Hypothalamus (tissue), 51 donors: ENCODE measurements at regions not wholly inside any gene's neighbourhood (a gene's known extent, or its start where the extent isn't known, plus 50 kb on each side); places are given as distances from the start of the nearest gene placed in this dataset.
"Not testable (repeated sequence)": the region's sequence is repeated elsewhere in the genome, so short reads cannot be mapped to it uniquely, and the experiment has no call there.

Source experiments
- DNase-seq, 51 donors: peaks; one replicate each; lab custom pipeline; 2025; lab: John Stamatoyannopoulos, UW

DNA sequence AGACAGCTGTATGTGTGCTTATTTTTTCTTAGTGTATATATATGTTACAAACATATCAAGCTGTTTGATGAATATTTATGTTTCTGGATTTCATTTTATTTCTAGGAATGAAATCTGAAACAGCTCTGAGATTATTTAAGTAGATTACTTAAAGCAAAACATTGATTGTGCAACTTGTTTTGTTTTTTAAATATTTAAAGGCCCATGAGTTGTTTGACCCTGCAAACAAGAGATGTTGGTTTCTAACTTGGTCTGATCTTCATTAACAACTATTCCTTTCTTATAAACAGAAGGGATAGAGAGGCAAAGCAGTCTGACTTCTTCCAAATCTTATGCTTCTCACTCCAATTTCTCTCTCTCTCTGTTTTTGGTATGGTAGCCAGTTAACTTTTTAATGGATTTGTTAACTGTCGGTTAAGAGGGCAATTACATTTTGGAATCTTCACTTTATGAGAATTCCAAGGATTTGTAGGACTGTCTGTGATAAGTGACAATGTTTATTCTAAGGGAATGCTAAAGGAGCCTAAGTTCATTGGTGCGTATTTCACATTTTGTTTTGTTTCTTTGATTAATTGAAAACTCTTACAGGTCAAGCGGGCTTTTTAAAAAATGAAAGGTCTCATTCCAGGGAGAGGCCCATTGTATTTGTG lies 102.6 kb upstream of the HMGA2 start:
- no peak for DNase-seq

DNA sequence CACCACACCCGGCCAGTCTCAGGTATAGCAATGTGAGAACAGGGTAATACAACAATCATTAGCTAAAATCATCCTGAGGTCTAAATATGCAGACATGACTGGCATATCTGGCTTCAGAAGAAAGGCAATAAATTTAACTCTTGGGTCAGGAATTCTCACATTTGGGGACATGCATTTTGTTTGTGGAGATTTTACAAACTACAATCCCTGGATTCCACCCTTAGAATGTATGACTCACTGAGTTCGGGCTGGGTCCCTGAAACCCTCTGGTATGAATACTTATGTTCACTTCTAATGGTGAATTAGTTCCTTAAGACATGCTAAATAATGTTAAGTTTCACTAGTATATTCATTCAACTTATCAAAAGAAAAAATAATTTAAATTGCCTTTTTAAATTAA lies 98.9 kb upstream of the HMGA2 start:
- DNase-seq: no peak

DNA sequence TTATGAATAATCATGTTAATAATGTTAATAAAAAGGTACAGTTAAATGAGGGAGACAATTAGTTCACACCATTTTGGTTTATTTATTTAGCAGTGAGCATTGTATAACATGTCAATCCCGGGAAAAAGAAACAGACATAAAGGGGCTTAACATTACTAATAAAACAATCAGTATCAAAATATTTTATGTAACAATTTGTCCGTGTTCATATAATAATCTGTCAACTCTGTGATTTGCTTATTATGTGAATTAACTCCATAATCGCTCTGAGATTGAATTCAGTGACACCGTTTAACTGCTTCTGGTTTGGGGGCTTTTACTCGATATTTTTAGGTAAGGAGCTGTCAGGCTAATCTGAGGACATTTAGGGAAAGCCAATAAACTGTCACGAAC lies 95.8 kb upstream of the HMGA2 start:
- no peak for DNase-seq

DNA sequence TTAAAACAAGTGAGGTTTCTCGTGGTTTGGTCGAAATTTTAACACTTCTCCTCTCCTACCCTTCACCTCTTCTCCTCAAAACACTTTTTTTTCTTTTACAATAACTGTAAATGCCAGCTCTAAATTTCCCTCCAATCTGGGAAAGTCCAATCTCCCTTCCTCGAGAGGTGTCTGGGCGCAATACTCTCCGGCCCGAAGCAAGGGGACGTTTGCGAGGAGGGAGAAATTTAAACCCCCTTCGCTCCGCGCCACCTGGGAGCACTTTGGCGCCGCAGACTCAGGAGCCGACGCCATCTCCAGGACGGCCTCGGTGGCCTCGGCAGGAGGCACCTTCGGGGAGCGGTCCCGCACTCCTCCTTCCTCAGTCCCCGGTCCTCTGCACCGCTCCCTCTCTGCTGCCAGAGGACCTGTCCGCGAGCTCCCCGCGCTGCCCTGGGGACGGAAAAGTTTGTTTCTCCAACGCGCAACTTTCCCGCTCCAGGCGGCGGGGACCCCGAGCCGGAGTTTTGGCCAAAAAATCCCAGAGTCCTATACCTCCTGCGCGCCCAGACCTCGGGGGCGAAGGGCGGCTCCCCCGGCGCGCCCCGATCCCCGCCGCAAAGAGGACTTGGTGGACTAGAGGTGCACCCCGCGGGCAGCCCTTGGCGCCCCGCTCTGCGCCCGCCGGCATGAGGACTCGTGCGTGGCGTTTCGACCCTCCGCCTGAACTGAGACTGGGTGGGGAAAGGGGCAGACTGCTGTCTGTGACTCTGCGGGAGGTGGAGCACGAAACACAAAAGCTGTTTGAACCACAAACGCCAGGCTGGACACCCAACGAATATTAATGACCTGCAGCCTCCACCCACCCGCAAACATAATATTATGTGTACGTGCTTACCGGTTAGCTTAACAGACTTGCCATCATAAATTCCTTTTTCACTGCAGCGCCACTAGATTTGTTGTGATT lies 95.2 kb upstream of the HMGA2 start:
- no peak for DNase-seq

DNA sequence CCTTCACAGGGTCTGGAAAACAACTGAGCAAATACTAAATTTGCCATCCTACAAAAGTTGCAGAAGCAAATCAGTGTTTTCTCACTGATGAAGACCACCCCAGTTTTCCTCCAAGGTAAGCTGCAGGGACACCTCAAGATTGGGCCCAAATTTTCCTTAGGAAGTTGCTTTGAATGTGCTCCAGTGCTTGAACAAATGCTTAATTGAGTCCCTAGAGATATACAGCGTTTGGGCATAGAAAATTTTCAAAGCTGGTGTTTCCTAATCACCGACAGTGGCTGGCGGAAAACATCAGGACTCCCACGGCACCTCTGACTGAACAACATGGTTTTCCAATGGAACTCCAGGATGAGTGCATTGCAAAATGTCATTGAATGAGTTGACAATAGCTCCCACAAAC lies 92.5 kb upstream of the HMGA2 start:
- no peak for DNase-seq

DNA sequence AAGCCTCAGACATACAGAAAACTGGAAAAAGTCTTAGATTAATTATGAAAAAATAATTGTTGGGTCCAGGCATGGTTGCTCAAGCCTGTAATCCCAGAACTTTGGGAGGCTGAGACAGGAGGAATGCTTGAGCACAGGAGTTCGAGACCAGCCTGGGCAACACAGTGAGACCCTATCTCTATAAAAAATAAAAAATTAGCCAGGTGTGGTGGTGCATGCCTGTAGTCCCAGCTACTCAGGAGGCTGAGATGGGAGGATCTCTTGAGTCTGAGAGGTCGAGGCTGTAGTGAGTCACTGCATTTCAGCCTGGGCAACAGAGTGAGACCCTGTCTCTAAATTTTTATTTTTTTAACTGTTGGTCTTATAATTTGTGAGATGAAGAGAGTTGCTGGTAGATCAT lies 90.6 kb upstream of the HMGA2 start:
- not testable (repeated sequence) for DNase-seq

DNA sequence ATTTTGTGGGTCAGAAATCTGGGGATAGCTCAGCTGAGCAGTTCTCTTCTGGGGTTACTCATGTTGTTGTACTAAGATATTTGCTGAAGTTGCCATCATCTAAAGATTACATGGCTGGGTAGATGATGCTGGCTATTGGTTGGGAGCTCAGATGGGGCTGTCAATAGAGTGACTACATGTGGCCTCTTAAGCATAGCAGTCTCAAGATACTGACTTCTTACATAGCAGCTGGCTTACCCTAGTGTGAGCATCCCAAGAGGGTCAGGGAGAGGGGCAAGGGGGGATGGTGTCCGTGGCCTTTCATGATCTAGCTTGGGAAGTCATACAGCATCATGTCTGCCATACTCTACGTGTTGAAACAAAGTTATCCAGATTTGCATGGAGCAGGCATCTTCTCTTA lies 90.1 kb upstream of the HMGA2 start:
- no peak for DNase-seq

DNA sequence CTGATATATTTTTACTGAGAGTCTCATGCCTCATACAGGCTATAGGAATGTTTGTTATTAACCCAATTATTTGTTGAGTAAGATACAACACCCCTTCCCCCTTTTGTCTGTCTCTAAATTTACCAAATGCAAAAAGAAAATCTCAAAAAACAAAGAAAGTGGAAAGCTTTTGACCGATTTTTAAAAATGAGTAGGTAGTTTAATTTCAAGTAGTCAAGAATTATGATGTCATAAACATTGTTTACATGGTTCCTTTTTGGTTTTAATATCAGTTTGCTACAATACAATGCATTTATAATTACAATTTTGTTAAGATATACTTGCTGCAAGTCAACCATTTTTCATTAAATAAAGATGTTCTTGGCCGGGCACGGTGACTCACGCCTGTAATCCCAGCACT lies 84.7 kb upstream of the HMGA2 start:
- DNase-seq: no peak

DNA sequence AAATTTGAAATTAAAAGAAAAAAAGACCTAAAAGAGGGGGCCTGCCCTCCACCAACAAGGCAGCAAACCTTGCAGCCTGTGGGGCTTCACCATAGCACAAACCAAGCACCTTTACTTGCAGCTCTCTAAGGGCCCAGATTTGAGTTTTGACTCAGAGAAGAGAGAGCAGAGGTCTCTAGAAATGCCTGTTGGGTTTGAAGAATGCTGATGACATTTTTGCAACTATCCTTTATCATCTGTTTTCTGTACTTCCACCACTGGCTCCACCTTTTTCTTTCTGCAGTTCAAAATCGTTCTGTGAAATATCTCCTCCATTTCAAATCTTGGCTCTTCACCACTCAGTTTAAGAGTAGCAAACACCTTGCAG lies 83.8 kb upstream of the HMGA2 start:
- DNase-seq: peak in 1 of 51 donors; percentile 0

DNA sequence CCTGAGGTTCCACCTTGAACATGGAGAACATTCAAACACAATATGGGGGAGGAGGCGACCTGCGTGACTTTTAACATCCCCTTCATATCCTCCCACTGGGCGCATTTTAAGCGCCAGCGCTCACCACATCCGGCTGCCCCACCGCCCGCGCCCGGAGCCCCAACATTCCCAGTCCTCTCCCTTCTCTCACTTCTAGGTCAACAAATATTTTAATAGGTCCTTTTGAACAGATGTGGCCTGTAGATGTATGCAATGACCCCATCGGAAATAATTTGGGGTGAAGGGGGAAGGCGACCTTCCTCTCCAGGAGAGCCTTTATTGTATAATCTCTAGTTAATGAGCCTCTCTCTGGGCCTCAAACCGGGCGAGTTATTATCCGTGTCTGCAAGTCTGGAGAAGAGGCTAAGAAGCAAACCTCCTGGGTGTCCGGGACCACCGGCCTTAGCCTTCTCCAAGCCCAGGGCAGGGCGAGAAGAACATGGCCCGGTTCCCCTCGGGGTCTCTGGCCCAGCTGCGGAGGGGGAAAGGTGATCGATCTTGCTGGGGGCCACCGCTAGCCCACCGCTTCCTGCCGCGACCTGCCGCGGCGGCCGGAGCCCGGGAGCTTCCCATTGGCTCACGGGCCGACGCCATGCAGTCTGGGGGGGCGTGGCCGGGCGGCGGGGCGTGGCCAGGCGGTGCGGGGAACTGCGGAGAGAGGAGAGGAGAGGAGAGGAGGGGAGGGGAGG lies 83.2 kb upstream of the HMGA2 start:
- peak in 32 of 51 donors; percentile 1 to 60 (median 24) for DNase-seq

DNA sequence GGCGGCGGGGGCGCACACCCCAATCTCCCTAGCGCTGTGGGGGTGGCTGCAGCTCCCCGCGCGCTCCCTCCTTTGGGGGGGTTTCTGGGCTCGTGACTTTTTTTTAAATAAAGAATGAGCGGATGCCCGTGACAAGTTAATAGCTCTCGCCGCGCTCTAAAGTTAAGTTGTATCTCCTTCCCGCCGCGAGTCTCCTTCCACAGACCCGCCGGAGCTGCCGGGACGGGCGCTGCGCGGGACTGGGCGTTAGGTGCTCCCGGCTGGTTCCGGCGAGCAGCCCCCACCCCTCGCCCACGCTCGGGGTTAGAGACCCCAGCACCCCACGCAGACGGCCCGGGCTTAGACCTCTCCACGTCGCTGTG lies 82.6 kb upstream of the HMGA2 start:
- DNase-seq: peak in 3 of 51 donors; percentile 14 to 52 (median 28)

DNA sequence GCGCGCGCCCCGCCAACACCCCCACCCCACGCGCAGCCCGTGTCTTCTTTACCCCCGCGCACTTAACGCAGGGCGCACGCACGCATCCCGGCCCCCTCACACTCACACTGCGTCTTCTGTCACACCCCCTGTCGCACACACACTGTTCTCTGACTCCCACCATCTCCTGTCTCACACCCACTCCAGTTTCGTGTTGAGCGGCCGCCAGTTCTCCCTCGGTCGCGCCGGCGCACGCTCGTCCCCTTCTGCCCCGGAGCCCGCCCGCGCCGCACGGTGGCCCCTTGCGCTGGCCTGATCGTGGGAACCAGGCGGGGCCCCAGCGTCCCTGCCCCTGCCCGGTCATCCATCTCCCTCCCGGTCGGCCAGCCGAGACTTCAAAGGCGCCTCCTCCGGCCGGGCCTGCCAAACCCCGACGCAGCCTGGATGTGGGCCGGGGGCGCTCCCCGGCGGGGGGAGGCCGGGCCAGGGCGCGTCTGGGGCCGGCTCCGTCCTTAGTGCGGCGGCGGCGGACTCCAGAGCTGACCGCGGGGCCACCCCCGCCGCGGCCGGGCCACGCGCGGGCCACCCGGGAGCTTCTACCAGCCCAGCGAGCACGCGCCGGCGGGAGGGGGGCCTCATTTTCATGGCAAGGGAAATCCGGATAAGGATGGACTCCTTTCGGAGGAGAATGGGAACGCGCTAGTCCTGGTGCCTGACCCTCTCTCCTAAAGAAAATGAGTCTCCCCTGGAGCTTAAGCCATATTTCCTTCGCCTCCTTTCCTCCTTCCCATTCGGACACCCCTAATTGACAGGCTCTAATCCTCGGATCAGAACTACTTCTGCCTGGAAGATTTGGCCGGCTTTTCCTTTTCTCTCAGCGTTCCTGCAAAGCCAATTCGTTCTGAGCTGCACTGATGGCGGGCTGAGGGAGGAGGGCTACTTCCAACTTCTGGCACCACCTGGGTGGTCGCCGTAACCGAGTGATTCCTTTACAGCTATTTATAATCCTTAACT lies 82.0 kb upstream of the HMGA2 start:
- peak in 17 of 51 donors; percentile 7 to 49 (median 20) for DNase-seq

DNA sequence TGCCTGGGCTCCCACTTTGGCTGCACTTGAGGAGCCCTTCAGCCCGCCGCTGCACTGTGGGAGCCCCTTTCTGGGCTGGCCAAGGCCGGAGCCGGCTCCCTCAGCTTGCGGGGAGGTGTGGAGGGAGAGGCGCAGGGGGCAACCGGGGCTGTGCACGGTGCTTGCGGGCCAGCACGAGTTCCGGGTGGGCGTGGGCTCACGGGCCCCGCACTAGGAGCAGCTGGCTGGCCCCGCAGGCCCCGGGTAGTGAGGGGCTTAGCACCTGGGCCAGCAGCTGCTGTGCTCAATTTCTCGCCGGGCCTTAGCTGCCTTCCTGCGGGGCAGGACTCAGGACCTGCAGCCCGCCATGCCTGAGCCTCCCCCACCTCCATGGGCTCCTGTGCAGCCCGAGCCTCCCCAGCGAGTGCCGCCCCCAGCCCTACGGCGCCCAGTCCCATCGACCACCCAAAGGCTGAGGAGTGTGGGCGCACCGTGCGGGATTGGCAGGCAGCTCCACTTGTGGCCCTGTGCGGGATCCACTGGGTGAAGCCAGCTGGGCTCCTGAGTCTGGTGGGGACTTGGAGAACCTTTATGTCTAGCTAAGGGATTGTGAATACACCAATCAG lies 79.9 kb upstream of the HMGA2 start:
- DNase-seq: not testable (repeated sequence)

DNA sequence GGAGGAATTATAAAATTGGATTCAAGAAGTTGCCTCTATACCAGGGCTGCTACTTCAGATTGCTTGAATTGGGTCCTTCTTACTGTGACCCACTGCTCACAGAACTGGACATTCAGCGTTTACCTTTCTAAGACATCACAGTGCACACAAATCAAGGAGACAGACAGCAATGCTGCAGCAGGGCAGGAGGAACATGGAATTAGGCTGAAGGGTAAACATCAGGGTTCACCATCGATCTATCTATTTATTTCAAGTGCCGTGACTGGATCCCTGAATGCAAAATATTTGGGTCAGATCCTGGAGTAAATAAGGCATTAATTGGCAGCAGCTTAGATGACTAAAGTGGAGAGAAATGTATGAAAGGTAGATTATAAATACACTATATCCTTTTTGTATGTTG lies 76.9 kb upstream of the HMGA2 start:
- DNase-seq: no peak

DNA sequence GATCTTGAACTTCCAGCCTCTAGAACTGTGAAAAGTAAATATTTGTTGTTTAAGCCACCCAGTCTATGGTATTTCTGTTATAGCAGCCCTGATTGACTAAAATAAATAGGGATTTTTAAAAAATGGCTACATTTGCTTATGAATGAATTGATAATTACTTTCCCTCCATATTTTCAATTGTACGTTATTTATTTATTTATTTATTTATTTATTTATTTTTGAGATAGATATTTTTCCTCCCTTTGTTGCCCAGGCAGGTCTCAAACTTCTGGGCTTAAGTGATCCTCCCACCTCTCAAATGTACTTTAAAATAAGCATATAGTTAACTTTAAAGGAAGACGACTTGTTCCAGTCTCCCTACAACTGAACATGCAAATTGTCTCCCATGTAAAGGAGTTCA lies 76.0 kb upstream of the HMGA2 start:
- no peak for DNase-seq

DNA sequence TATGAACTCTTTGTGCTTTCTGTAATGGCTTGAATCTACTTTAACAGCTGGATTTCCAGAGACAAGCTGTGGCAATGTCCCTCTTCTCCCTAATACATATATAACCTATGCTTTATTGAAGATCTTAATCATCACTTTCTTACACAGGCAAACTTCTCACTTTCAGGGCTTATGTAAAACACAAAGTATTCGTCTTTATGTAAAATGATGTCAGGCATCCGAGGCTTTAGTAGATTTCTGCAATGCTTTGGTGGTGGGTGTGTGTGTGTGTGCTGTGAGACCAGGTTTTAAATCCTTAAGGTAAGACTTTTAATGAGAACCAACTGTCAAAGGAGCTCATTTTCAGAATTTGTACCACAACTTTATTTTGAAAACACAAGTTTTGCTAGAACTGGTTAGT lies 70.0 kb upstream of the HMGA2 start:
- no peak for DNase-seq

DNA sequence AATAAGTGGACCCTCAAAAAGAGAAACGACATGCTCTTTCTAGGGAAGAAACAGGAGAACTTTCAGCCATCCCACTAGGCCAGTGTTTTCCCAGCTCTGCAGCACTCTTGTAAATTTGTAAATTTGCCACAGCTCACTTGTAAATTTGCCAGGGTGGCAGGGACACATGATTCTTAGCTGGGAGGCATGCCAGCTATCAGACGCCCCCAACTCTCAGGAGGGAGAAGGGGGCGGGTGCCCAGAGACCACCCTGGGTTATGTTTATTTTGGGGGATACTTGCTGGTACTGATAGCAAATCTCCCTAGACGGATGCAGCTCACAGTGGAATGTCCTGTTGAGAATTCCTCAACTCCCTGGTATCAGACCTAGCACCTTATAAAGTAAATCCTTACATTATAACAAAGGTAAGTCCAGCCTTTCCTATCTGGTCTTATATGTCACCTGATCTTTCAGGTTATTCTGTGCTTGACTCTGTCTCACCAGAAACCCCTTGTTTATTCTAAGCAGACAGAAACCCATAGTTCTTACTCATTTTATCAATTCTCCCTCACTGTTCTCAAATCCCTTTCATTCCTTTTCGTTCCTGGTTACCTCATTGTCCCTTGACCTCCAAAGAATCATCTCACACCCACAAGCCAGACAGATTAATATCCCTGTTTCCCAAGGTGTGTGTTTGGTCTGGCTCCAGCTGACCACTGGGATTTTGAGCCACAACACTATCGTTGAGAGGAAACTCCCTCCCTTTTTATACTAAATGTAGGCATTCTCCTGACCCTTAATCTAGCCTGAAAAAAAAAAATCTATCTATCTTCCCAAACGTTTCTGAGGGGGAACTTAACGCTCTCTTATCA lies 69.3 kb upstream of the HMGA2 start:
- no peak for DNase-seq

DNA sequence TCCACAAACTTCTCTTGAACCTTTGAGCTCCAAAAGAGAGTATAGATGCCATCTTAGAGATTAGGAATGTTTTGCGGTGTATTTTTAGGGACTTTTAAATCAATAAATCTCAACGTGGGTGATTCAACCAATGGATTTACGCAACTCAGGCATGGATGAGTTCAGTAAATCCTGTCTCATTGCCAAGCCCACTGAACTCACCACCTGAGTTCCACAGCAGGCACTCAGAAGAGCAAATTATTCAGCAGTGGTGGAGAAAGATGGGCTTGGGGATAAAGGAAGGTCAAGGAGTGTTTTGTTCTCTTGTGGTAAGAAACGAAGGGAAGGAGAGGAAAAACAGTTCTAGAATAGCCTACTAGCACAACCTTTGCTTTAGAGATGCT lies 68.7 kb upstream of the HMGA2 start:
- no peak for DNase-seq

DNA sequence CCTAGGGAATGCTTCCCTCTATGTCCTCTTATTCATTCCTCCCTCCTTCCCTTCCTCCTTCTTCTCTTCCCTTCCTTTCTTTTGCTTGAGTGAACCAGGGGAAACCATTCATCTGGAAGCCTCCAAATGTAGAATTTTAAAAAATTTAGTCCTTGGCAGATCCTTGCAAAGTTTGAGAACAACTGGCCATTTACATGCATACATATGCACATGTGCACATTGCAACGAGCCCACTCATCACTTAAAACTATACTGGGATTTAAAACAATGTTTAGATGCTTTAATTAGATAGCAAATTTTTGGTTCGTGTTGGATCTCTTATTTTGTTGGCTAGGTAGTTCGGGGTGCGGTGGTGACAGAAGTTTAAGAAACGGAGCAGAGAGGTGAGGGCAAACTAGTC lies 68.0 kb upstream of the HMGA2 start:
- DNase-seq: no peak
